Mucosa of descending colon (tissue), 3 donors: ENCODE measurements at regions not wholly inside any gene's neighbourhood (a gene's known extent, or its start where the extent isn't known, plus 50 kb on each side); places are given as distances from the start of the nearest gene placed in this dataset.

Source experiments
- ATAC-seq: fragments of 200-7000 bp; cut with Tn5 transposase; one replicate; pipeline ENCODE4 v1.9.1; 2020; ENCODE audit warnings: mild to moderate bottlenecking, moderate library complexity
- DNase-seq, 3 donors: peaks; one replicate each; pipeline ENCODE4 v3.0.0-alpha.2; 2020
- H3K36me3 ChIP-seq: fragments of 200-600 bp; one replicate; pipeline ENCODE4 v1.8.0; 2021; ENCODE audit warnings: low read depth, mild to moderate bottlenecking
- H3K4me1 ChIP-seq: fragments of 200-600 bp; one replicate; pipeline ENCODE4 v1.8.0; 2021; ENCODE audit warnings: low read depth, mild to moderate bottlenecking
- H3K4me3 ChIP-seq: fragments of 200-600 bp; one replicate; pipeline ENCODE4 v1.8.0; 2021; ENCODE audit warnings: mild to moderate bottlenecking
- H3K9me3 ChIP-seq: fragments of 200-600 bp; one replicate; pipeline ENCODE4 v1.8.0; 2021; ENCODE audit warnings: mild to moderate bottlenecking
- CTCF ChIP-seq: fragments of 200-600 bp; IDR thresholded peaks from one replicate; pipeline ENCODE4 v1.8.0; 2022; ENCODE audit warnings: antibody characterized with exemption, mild to moderate bottlenecking
- intact Hi-C, 2 donors: fragments of 100-400 bp; cut with DNase I in 1 of 2; cut with micrococcal nuclease in 1 of 2; formaldehyde crosslinking; loops; one replicate each; pipeline versions ENCODE4 v1.11.0 to v1.11.1; 2022; cut with DNase I, micrococcal nuclease
- donor health status: DM: no; HTN: no; CAD: no; lungs with moderate emphysema.
- donor health status: DM: no; HTN: no; CAD: no.
- donor health status: DM: no; HTN: yes; CAD: no.

GRCh38 chr11:95465887-95466286, 234.9 kb upstream of the SESN3 start:
- Histone ChIP-seq H3K4me1 (no peaks in the 10 kb centered on the region), H3K9me3 (no peaks in the 10 kb centered on the region), H3K36me3 (no peaks in the 10 kb centered on the region), H3K4me3 (no peak overlapping the region)
- TF ChIP-seq CTCF, result no peak
- intact Hi-C loops, result no loop called here
- no peak for DNase-seq
- ATAC-seq, result no peak

- Histone ChIP-seq H3K36me3 (no peaks in the 10 kb centered on the region), H3K9me3 (no peaks in the 10 kb centered on the region), H3K4me3 (no peak overlapping the region), H3K4me1 (no peaks in the 10 kb centered on the region)
- ATAC-seq, result no peak
- DNase-seq, result no peak
- TF ChIP-seq CTCF, result no peak
- intact Hi-C loops, result no loop called here
Observed at GRCh38 chr11:95461858-95462257, 230.9 kb upstream of the SESN3 start.

GRCh38 chr11:95461348-95461747, 230.3 kb upstream of the SESN3 start:
- no peak for TF ChIP-seq CTCF
- Histone ChIP-seq H3K36me3 (no peaks in the 10 kb centered on the region), H3K4me3 (no peak overlapping the region), H3K9me3 (no peaks in the 10 kb centered on the region), H3K4me1 (no peaks in the 10 kb centered on the region)
- ATAC-seq (no peak), DNase-seq (no peak)
- intact Hi-C loops, result no loop called here

- intact Hi-C loops, result no loop called here
- Histone ChIP-seq H3K4me1 (no peaks in the 10 kb centered on the region), H3K4me3 (no peak overlapping the region), H3K9me3 (no peaks in the 10 kb centered on the region), H3K36me3 (no peaks in the 10 kb centered on the region)
- DNase-seq, result no peak
- TF ChIP-seq CTCF, result no peak
- no peak for ATAC-seq
Observed at GRCh38 chr11:95459291-95460042, 228.5 kb upstream of the SESN3 start.

GRCh38 chr11:95456714-95457491, 225.9 kb upstream of the SESN3 start:
- intact Hi-C loops, result no loop called here
- H3K9me3 ChIP-seq, result no peaks in the 10 kb centered on the region
- TF ChIP-seq CTCF, result no peak
- DNase-seq (no peak), ATAC-seq (no peak)
- H3K36me3 ChIP-seq, result no peaks in the 10 kb centered on the region
- no peaks in the 10 kb centered on the region for H3K4me1 ChIP-seq
- H3K4me3 ChIP-seq, result no peak overlapping the region
